ENCODE measurements at regions not wholly inside any gene's neighbourhood (a gene's known extent, or its start where the extent isn't known, plus 50 kb on each side); places are given as distances from the start of the nearest gene placed in this dataset.

DNA sequence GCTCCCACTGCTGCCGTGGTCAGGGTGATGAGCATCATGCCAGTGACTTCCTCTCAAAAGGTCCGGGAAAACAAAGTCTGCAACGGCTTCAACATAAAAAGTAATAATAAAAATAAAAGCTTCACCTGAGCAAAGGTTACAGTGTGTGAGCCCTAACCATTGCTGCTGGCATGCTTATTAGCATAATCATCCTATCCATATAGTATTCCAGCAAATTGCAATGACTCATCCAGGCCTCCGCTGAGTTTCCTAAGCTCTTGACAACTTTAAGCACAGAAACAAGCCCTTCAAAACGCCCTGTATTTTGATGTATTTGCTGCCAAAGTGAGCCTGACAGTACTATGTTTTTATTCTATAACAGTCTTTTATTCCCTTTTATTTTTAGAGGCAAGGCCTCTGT lies 100.5 kb downstream of the AASDH start:
- no peaks in the 10 kb centered on the region for H3K36me3 Mint-ChIP-seq (ENCODE audit: low read depth)
- peaks cover 10% of the 10 kb centered on the region for H3K4me1 Mint-ChIP-seq (ENCODE audit: low read depth)
- H3K9me3 Mint-ChIP-seq = peaks cover 6% of the 10 kb centered on the region
- no peak overlapping the region for H3K27ac Mint-ChIP-seq
- H3K4me3 Mint-ChIP-seq = no peak overlapping the region
- no peaks in the 10 kb centered on the region for H3K27me3 Mint-ChIP-seq

- Mint-ChIP-seq H3K4me1 (ENCODE audit: low read depth) (no peaks in the 10 kb centered on the region), H3K27me3 (no peaks in the 10 kb centered on the region), H3K9me3 (peaks cover 6% of the 10 kb centered on the region), H3K27ac (no peak overlapping the region), H3K36me3 (ENCODE audit: low read depth) (no peaks in the 10 kb centered on the region), H3K4me3 (no peak overlapping the region)
These were observed 103.9 kb downstream of the AASDH start for GRCh38 chr4:56283375-56283774.

- H3K4me3 Mint-ChIP-seq = no peak overlapping the region
- H3K27me3 Mint-ChIP-seq = peaks cover under 1% of the 10 kb centered on the region
- no peak overlapping the region for H3K27ac Mint-ChIP-seq
- H3K36me3 Mint-ChIP-seq (ENCODE audit: low read depth) = no peaks in the 10 kb centered on the region
- no peaks in the 10 kb centered on the region for H3K4me1 Mint-ChIP-seq (ENCODE audit: low read depth)
- peaks cover 10% of the 10 kb centered on the region for H3K9me3 Mint-ChIP-seq
These were observed 105.3 kb downstream of the AASDH start for GRCh38 chr4:56282004-56282403.

DNA sequence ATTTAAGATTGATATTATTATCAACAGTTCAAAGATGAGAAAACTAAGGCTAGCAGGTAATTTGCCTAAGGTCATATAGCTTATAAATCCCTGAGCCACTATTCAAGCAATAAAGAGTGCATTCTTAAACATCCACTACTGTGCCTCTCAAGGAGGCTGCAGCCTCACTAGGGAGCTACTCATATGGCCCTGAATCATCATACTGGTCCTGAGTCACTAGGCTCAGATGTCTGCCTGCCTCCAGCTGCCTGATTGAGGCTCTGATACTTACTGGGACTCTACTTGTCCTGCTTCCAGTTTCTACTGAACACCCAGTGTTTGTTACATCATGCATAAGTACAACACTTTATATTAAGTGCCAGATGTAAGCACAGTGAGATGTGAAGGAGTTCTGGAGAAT lies 110.7 kb downstream of the AASDH start:
- Mint-ChIP-seq H3K9me3 (peaks cover 7% of the 10 kb centered on the region), H3K4me3 (no peak overlapping the region), H3K27me3 (peaks cover 12% of the 10 kb centered on the region), H3K36me3 (ENCODE audit: low read depth) (no peaks in the 10 kb centered on the region), H3K4me1 (ENCODE audit: low read depth) (peaks cover 4% of the 10 kb centered on the region), H3K27ac (no peak overlapping the region)

DNA sequence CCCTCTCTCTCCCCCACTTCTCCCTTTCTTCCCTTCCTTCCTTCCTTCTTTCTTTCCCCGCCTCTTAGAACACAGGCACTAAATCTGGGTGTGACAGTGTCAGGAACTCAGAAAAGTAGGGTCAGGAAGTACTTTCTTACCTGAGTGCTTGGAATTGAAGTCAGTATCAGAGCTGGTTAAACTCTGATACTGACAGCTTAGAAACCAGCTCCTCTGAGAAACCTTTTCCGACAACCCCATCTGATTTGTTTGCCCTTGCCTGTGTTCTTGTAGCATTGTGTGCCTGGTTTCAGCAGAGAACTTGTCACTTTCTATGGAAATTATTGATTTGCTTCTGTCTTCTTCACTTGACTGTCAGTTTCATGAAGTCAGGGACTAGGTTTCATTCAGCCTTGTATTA lies 113.9 kb downstream of the AASDH start:
- H3K36me3 Mint-ChIP-seq (ENCODE audit: low read depth) = no peaks in the 10 kb centered on the region
- no peak overlapping the region for H3K4me3 Mint-ChIP-seq
- H3K9me3 Mint-ChIP-seq = peaks cover 7% of the 10 kb centered on the region
- peaks cover 4% of the 10 kb centered on the region for H3K4me1 Mint-ChIP-seq (ENCODE audit: low read depth)
- H3K27me3 Mint-ChIP-seq = peaks cover 12% of the 10 kb centered on the region
- H3K27ac Mint-ChIP-seq = no peak overlapping the region

DNA sequence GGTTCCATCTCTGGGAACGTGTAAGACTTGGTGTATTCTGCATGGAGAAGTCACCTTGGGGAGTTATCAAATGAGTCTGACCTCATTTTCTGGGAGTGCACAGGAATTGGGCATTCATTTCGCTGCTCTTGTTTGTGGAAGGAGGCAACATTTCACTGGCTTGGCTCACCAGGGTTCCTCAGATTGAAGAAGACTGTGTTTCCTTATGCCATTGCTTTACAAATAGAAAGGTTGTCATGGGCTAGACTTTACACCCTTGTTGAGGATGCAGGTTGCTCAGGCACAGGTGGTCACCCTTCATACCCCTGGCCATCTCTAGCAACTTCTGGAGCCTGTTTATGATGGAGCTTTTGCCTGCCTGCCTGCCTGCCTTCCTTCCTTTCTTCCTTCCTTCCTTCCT lies 114.4 kb downstream of the AASDH start:
- H3K9me3 Mint-ChIP-seq = peaks cover 5% of the 10 kb centered on the region
- no peak overlapping the region for H3K27ac Mint-ChIP-seq
- no peaks in the 10 kb centered on the region for H3K36me3 Mint-ChIP-seq (ENCODE audit: low read depth)
- peaks cover 4% of the 10 kb centered on the region for H3K4me1 Mint-ChIP-seq (ENCODE audit: low read depth)
- peaks cover 12% of the 10 kb centered on the region for H3K27me3 Mint-ChIP-seq
- no peak overlapping the region for H3K4me3 Mint-ChIP-seq

DNA sequence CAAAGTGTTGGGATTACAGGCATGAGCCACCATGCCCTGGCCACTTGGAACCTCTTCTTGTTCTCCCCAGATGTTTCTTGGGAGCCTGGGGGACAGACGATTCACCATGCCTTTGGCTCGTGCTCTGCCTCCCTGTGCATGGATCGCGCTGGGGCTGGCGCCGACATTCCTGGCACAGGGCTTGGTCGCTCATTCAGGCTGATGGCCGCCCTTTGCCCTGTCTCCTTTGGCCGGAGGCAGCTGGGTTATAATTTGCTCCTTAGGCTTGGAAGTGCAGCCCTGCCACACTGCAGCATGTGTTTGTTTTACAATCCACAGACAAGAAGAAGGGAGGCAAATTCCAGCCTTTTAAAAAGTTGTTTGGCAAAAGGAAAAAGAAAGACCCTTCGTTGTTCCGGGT lies 115.3 kb downstream of the AASDH start:
- Mint-ChIP-seq H3K27me3 (peaks cover 11% of the 10 kb centered on the region), H3K4me3 (no peak overlapping the region), H3K4me1 (ENCODE audit: low read depth) (peaks cover 4% of the 10 kb centered on the region), H3K9me3 (peaks cover 3% of the 10 kb centered on the region), H3K36me3 (ENCODE audit: low read depth) (no peaks in the 10 kb centered on the region), H3K27ac (no peak overlapping the region)

DNA sequence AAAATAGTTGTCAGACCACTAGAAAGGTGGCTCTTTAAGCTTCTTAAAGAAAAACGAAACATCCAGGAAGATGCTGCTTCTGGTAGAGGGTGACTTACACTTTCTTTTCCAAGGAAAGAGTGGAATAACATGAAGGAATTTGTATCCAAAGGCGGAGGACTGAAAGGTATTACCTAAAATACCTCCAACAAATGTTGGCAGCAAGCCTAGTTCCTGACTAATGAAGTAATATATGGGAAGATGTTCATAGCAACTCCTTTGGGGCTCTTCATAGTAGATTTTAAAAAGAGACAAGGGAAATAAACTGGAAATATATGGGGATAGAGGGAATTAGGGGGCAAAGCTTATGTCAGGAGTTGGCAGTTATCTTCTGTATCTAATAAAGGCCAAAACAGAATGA lies 116.2 kb downstream of the AASDH start:
- peaks cover 4% of the 10 kb centered on the region for H3K4me1 Mint-ChIP-seq (ENCODE audit: low read depth)
- no peak overlapping the region for H3K4me3 Mint-ChIP-seq
- H3K27me3 Mint-ChIP-seq = peaks cover 11% of the 10 kb centered on the region
- H3K36me3 Mint-ChIP-seq (ENCODE audit: low read depth) = no peaks in the 10 kb centered on the region
- H3K27ac Mint-ChIP-seq = no peak overlapping the region
- H3K9me3 Mint-ChIP-seq = no peaks in the 10 kb centered on the region

DNA sequence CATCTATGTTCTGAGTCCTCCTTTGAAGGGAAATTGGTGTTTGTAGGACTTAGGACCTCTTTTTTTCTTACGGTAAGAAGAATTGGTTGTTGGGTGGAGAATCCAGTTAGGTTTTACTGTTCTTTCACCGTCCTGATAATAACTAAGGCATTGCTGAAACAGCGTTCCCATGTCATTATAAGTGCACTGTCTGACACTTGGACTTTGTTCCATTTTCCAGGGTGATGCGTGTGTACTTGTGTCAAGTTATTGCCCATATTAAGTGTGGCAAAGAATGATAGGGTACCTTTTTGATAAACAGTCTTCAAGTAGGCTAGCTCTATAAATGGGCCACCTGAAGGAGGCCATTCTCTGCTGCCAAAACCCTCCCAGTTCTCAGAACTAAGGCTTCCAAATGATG lies 119.7 kb downstream of the AASDH start:
- Mint-ChIP-seq H3K27ac (no peak overlapping the region), H3K9me3 (peaks cover 11% of the 10 kb centered on the region), H3K27me3 (peaks cover 16% of the 10 kb centered on the region), H3K4me3 (no peak overlapping the region), H3K36me3 (ENCODE audit: low read depth) (peaks cover 6% of the 10 kb centered on the region), H3K4me1 (ENCODE audit: low read depth) (no peaks in the 10 kb centered on the region)

DNA sequence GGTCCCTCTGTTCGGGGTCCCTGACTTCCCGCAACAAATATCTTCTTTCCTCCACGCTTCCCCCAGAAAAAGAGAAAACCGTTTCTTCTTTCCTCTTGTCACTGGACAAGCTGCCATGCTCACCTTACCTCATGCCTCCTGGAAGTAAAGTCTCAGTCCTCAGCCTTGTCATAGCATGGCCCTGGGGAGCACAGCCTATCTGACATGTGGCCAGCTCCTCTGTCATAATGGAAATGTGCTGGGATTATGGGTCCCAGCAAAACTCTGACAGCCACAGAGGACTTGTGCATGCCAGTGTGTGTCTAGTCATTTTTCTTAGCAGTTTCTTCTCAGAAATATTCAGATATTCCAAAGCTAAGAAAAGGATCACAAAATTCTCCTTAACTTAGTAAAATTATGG lies 122.4 kb downstream of the AASDH start:
- H3K4me1 Mint-ChIP-seq (ENCODE audit: low read depth) = peaks cover 19% of the 10 kb centered on the region
- peaks cover 16% of the 10 kb centered on the region for H3K27me3 Mint-ChIP-seq
- H3K4me3 Mint-ChIP-seq = no peak overlapping the region
- no peak overlapping the region for H3K27ac Mint-ChIP-seq
- peaks cover 6% of the 10 kb centered on the region for H3K36me3 Mint-ChIP-seq (ENCODE audit: low read depth)
- H3K9me3 Mint-ChIP-seq = peaks cover 11% of the 10 kb centered on the region

DNA sequence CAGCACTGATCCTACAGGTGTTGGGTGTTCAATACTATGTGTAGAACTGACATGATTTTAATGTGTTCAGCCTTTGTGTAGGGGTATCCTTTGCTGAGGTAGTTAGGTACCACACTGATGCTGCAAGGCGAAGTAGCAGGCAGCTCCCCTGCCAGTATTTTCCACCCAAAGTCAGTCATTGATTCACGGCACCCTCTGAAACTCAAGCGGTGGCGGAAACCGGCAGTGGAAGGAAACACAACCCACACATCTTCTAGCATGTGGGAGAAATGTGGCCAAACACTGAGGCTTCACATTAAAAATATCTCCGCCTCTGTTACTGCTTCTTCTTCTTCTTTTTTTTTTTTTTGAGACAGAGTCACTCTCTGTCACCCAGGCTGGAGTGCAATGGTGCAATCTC lies 126.3 kb downstream of the AASDH start:
- no peak overlapping the region for H3K4me3 Mint-ChIP-seq
- H3K9me3 Mint-ChIP-seq = peaks cover 18% of the 10 kb centered on the region

GRCh38 chr4:56260320-56260719 lies 127.0 kb downstream of the AASDH start:
- no peak overlapping the region for H3K27ac Mint-ChIP-seq
- peaks cover 18% of the 10 kb centered on the region for H3K9me3 Mint-ChIP-seq
- H3K36me3 Mint-ChIP-seq (ENCODE audit: low read depth) = peaks cover 10% of the 10 kb centered on the region
- no peak overlapping the region for H3K4me3 Mint-ChIP-seq
- peaks cover 28% of the 10 kb centered on the region for H3K4me1 Mint-ChIP-seq (ENCODE audit: low read depth)
- H3K27me3 Mint-ChIP-seq = peaks cover 22% of the 10 kb centered on the region

More for the DNA sequence above, 126.3 kb downstream of the AASDH start:
- peak overlapping the region; percentile 1 for H3K27ac Mint-ChIP-seq
- peaks cover 10% of the 10 kb centered on the region for H3K36me3 Mint-ChIP-seq (ENCODE audit: low read depth)
- H3K27me3 Mint-ChIP-seq = peaks cover 21% of the 10 kb centered on the region
- peaks cover 28% of the 10 kb centered on the region for H3K4me1 Mint-ChIP-seq (ENCODE audit: low read depth)

- H3K4me1 Mint-ChIP-seq (ENCODE audit: low read depth) = peaks cover 28% of the 10 kb centered on the region
- no peak overlapping the region for H3K27ac Mint-ChIP-seq
- H3K4me3 Mint-ChIP-seq = no peak overlapping the region
- H3K36me3 Mint-ChIP-seq (ENCODE audit: low read depth) = peaks cover 10% of the 10 kb centered on the region
- H3K9me3 Mint-ChIP-seq = peaks cover 18% of the 10 kb centered on the region
- peaks cover 18% of the 10 kb centered on the region for H3K27me3 Mint-ChIP-seq
These were observed 127.6 kb downstream of the AASDH start for GRCh38 chr4:56259655-56260054.

- Mint-ChIP-seq H3K4me3 (no peak overlapping the region), H3K4me1 (ENCODE audit: low read depth) (peaks cover 17% of the 10 kb centered on the region), H3K36me3 (ENCODE audit: low read depth) (peaks cover 4% of the 10 kb centered on the region), H3K9me3 (peaks cover 7% of the 10 kb centered on the region), H3K27me3 (peaks cover 19% of the 10 kb centered on the region), H3K27ac (no peak overlapping the region)
These were observed 131.5 kb downstream of the AASDH start for GRCh38 chr4:56255820-56256219.

DNA sequence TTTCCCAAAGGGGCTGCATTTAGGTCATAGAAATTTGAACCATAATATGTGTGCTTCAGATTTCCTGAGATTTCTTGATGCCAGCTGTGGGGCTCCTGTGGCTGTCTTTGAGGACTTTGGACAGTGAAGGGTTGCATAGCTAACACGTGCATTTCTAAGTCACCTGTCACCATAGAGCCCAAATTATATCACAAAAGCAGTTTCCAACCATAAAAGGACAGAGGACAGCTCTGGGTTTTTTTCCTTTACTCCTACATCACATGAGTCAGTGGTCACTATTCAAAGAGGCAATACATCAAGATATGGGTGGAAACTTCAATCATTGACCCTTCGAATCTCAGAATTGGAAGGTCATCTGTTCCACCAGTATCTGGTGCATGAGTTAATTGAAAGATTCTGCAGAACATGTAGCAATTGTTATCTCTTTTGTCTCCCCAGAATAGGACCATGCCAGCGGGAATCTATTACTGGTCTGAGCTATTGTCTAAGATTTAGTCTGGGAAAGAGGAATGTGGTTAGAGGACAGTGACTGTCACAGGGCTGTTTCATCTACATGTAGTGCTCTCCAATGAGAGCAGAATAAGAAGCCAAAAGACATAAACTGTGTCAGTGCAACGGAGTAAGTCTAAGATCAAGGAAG lies 133.5 kb downstream of the AASDH start:
- Mint-ChIP-seq H3K4me1 (ENCODE audit: low read depth) (no peaks in the 10 kb centered on the region), H3K27me3 (peaks cover 11% of the 10 kb centered on the region), H3K36me3 (ENCODE audit: low read depth) (peaks cover 4% of the 10 kb centered on the region), H3K9me3 (peaks cover 7% of the 10 kb centered on the region), H3K4me3 (no peak overlapping the region), H3K27ac (no peak overlapping the region)

- Mint-ChIP-seq H3K4me1 (ENCODE audit: low read depth) (no peaks in the 10 kb centered on the region), H3K27me3 (peaks cover 17% of the 10 kb centered on the region), H3K4me3 (no peak overlapping the region), H3K36me3 (ENCODE audit: low read depth) (peaks cover 4% of the 10 kb centered on the region), H3K9me3 (peaks cover 7% of the 10 kb centered on the region), H3K27ac (no peak overlapping the region)
These were observed 134.6 kb downstream of the AASDH start for GRCh38 chr4:56252561-56253152.

All from stimulated activated naive CD8-positive, alpha-beta T cell treated with anti-CD3 and anti-CD28 coated beads, Interleukin-15, Interleukin-2, amounts not matched to agents 100 ng/mL and 50 ng/mL, for 24 hours (primary cell).